Kidney (tissue), 13 donors: ENCODE measurements at regions not wholly inside any gene's neighbourhood (a gene's known extent, or its start where the extent isn't known, plus 50 kb on each side); places are given as distances from the start of the nearest gene placed in this dataset.

Experiments used
- DNase-seq, 5 donors: peaks; one replicate each; pipeline ENCODE4 v3.0.0-alpha.2; 2013 to 2020
- FAIRE-seq: peaks from 2 replicates; lab custom pipeline; 2012; peaks lifted over from hg19 to GRCh38; lab: Jason Lieb, UNC
- H3K27ac ChIP-seq, 2 donors: one replicate each; pipeline ENCODE4 v1.7.0; 2013; ENCODE audit warnings: low read depth in 2 of 2, low read length in 2 of 2, inconsistent platforms in 1 of 2
- H3K27me3 ChIP-seq: one replicate; pipeline ENCODE4 v1.7.1; 2013; ENCODE audit warnings: low read length, inconsistent platforms; ENCODE audit not compliant: control insufficient read depth, insufficient read depth
- H3K36me3 ChIP-seq, 3 donors: one replicate each; pipeline versions ENCODE4 v1.7.0 to v1.7.1; 2013; ENCODE audit warnings: low read length in 3 of 3, control low read depth in 1 of 3, inconsistent platforms in 1 of 3; ENCODE audit not compliant: insufficient read depth in 3 of 3, control insufficient read depth in 2 of 3
- H3K4me1 ChIP-seq, 3 donors: one replicate each; pipeline versions ENCODE4 v1.7.0 to v1.7.1; 2013; ENCODE audit warnings: low read length in 3 of 3, inconsistent platforms in 1 of 3, low read depth in 1 of 3; ENCODE audit not compliant: control insufficient read depth in 2 of 3, insufficient read depth in 2 of 3
- H3K4me3 ChIP-seq, 3 donors: one replicate each; pipeline versions ENCODE4 v1.7.0 to v1.8.1; 2013; ENCODE audit warnings: low read length in 3 of 3, control low read depth in 1 of 3, inconsistent platforms in 1 of 3
- H3K9ac ChIP-seq, 3 donors: one replicate each; pipeline versions ENCODE4 v1.7.0 to v1.7.1; 2013; ENCODE audit warnings: low read length in 3 of 3, control low read depth in 1 of 3, inconsistent platforms in 1 of 3
- H3K9me3 ChIP-seq, 3 donors: one replicate each; pipeline versions ENCODE4 v1.7.0 to v1.7.1; 2013; ENCODE audit warnings: low read length in 3 of 3, control low read depth in 1 of 3, inconsistent platforms in 1 of 3; ENCODE audit not compliant: control insufficient read depth in 2 of 3, insufficient read depth in 1 of 3
- intact Hi-C: fragments of 100-400 bp; cut with DNase I; formaldehyde crosslinking; loops from one replicate; pipeline ENCODE4 v1.11.1; 2022
- TF ChIP-seq, protein P1 (sequence below): IDR thresholded peaks from 3 replicates; pipeline ENCODE4 v1.5.1; 2012; ENCODE audit warnings: mild to moderate bottlenecking, moderate library complexity, borderline replicate concordance; ENCODE audit not compliant: insufficient read depth; ENCODE audit errors: extremely low read depth
- donor health status: control.
- donor health status: control.
- donor health status: control.
- donor health status: control.
- donor health status: control.
- donor health status: DM: yes; HTN: yes; CAD: no.
- donor health status: Normal renal cell carcinoma (clear cell type).

DNA sequence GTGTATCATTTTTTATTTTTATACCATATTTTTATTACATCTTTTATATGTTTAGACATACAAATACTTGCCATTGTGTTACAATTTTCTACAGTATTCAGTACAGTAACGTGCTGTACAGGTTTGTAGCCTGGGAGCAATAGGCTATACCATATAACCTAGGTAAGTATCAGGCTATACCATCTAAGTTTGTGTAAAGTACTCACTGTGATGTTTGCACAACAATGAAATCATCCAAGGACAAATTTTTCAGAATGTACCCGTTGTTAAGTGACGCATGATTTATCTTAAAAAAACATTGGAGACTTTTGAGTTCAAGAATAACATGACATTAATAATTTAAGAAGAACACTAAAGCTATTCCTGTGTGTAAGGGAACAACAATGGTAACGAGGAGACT, 96.0 kb upstream of the LEF1 start:
- Histone ChIP-seq H3K9me3 (no peaks in the 10 kb centered on the region), H3K4me1 (no peaks in the 10 kb centered on the region), H3K27me3 (no peaks in the 10 kb centered on the region), H3K4me3 (no peak overlapping the region), H3K9ac (no peak overlapping the region), H3K36me3 (no peaks in the 10 kb centered on the region), H3K27ac (no peak overlapping the region)
- DNase-seq (no peak), FAIRE-seq (no peak)
- intact Hi-C loops = no loop called here
- TF ChIP-seq, protein P1, sequence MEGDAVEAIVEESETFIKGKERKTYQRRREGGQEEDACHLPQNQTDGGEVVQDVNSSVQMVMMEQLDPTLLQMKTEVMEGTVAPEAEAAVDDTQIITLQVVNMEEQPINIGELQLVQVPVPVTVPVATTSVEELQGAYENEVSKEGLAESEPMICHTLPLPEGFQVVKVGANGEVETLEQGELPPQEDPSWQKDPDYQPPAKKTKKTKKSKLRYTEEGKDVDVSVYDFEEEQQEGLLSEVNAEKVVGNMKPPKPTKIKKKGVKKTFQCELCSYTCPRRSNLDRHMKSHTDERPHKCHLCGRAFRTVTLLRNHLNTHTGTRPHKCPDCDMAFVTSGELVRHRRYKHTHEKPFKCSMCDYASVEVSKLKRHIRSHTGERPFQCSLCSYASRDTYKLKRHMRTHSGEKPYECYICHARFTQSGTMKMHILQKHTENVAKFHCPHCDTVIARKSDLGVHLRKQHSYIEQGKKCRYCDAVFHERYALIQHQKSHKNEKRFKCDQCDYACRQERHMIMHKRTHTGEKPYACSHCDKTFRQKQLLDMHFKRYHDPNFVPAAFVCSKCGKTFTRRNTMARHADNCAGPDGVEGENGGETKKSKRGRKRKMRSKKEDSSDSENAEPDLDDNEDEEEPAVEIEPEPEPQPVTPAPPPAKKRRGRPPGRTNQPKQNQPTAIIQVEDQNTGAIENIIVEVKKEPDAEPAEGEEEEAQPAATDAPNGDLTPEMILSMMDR = no peak

DNA sequence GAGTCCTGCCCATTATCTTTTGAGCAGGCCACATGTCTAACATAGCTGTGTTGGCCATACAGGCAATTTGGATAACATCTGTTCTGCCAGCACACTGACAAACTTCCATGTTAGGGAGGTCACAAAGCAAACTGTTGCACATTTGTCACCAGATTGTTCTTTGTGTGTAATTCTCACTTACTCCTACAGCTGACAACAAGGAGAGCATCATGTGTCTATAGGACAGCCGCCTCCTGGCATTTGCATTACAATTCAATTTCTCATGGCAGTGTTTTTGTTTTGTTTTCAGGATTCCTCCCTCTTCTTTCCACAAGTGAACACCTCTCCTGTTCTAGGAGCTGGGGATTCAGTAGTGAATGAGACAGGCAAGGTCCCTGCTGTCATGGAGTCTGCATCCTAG, 94.3 kb upstream of the LEF1 start:
- no peaks in the 10 kb centered on the region for H3K9me3 ChIP-seq
- TF ChIP-seq, protein P1 = no peak
- H3K4me1 ChIP-seq = no peaks in the 10 kb centered on the region
- intact Hi-C loops = no loop called here
- no peaks in the 10 kb centered on the region for H3K36me3 ChIP-seq
- H3K27me3 ChIP-seq = no peaks in the 10 kb centered on the region
- DNase-seq (no peak), FAIRE-seq (no peak)
- no peak overlapping the region for H3K4me3 ChIP-seq
- H3K9ac ChIP-seq = no peak overlapping the region
- no peak overlapping the region for H3K27ac ChIP-seq

DNA sequence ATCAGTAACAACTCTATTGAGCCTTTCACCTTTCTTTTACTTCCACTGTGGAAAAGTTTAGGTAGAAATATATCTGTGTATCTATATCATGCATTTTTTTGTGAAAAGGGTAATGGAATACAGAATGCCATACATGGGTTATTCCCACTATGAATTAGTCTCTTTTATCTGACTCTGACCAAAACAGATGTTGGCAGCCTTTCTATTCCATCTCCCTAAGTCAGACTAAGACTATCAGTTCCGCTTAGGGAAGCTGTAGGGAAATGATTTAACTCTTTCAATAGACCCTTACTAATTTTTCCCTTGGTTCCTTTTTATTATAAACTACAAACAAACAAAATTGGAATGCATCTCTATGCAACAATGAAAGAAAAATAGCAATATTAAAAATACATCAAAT, 92.3 kb upstream of the LEF1 start:
- intact Hi-C loops = no loop called here
- Histone ChIP-seq H3K9ac (no peak overlapping the region), H3K4me3 (no peak overlapping the region), H3K9me3 (no peaks in the 10 kb centered on the region), H3K4me1 (no peaks in the 10 kb centered on the region), H3K36me3 (no peaks in the 10 kb centered on the region), H3K27ac (no peak overlapping the region), H3K27me3 (no peaks in the 10 kb centered on the region)
- DNase-seq (no peak), FAIRE-seq (no peak)
- TF ChIP-seq, protein P1 = no peak

DNA sequence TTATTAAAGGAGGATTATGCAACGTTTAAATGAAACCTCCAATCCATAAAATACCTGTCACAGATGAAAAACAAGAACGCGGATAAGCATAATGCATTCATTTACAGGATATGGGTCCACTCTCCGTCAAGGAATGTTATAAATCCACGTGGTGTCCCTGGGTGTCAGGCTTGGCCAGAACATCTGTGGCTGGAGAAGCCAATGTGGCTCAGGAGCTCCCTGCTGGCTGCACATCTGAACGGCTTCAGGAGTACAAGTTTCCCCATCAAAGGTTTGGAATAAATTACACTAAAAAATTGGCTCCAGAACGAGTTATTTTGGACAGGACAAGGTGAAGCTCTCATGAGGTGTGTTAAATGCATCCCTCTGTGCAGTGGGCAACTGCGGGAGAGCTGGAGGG, 87.8 kb upstream of the LEF1 start:
- intact Hi-C loops = no loop called here
- no peak for DNase-seq
- Histone ChIP-seq H3K4me1 (no peaks in the 10 kb centered on the region), H3K36me3 (no peaks in the 10 kb centered on the region), H3K27me3 (no peaks in the 10 kb centered on the region), H3K4me3 (no peak overlapping the region), H3K9me3 (no peaks in the 10 kb centered on the region), H3K27ac (no peak overlapping the region), H3K9ac (no peak overlapping the region)
- FAIRE-seq = no peak
- TF ChIP-seq, protein P1 = no peak
